NCI-H1694 treated with DMSO at 0.1 percent for 48 hours (cell line): ENCODE measurements at regions not wholly inside any gene's neighbourhood (a gene's known extent, or its start where the extent isn't known, plus 50 kb on each side); places are given as distances from the start of the nearest gene placed in this dataset.
A peak's percentile ranks its signal among the peaks of the same experiment; 100 is the strongest.
"Not testable (repeated sequence)": the region's sequence is repeated elsewhere in the genome, so short reads cannot be mapped to it uniquely, and the experiment has no call there.

Experiments
- DNase-seq: peaks from one replicate; lab custom pipeline; 2025; lab: John Stamatoyannopoulos, UW

- no peak for DNase-seq
Measured at GRCh38 chr6:93083337-93084230, 335.8 kb downstream of the EPHA7 start.

DNA sequence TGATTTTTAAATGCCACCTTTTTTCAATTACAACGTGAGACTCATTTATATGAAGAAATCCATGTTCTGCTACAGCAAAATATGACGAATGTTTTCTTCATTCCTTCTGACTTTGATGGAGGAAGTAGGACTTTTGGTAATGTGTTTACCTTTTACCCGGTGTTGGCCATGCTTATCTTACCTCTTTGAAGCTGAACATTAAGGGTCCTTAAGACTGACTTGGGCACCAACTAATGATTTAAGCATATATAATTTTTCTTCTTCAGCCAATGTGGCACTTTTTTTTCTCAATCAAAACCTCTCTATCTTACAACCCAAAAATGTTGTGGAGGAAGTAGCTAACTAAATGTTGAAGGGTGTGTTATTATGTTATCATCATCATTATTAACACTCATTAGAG is 337.5 kb downstream of the EPHA7 start:
- no peak for DNase-seq

DNA sequence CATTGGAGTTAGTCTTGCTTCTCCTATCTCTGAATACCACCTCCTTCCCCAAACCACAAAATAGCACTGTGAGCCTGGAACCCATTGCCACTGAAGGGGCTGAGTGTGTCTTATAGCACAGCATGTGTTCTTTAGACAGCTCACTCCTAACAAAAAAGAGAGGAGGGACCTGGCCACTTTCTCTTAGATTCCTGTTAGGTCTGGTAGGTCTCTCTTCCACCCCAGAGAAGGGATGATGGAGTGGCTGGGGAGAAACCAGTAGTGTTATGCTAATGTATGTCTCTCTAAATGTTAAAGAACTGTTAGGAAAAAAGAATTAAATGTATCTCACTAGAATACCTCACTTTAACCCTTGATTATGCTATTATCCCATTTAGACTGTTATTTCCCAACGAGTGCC is 340.3 kb downstream of the EPHA7 start:
- no peak for DNase-seq

GRCh38 chr6:93073811-93074210 is 345.5 kb downstream of the EPHA7 start:
- DNase-seq, result no peak

GRCh38 chr6:93069856-93070255 is 349.5 kb downstream of the EPHA7 start:
- DNase-seq, result no peak

- no peak for DNase-seq
Measured at GRCh38 chr6:93059911-93060310, 359.4 kb downstream of the EPHA7 start.

GRCh38 chr6:93057584-93057983 is 361.8 kb downstream of the EPHA7 start:
- DNase-seq, result no peak

DNA sequence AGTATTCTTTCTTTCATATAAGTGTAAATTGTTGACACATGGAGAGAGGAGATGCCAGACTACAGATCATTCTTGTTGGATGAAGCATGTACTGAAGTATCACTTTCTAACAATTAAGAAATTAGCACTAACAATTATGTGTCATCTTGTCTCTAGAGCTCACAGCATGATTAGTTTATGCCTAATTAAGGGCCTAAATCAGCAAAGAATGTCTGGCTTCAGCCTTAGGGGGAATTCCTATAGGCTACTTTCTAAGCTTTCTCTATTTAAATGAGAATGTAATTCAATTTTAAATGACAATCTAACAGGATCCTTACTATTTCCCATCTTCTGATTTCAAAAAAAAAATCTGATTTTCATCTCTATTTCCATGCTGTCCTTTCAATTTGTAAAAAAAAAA is 371.0 kb downstream of the EPHA7 start:
- DNase-seq, result no peak

GRCh38 chr6:93047033-93047432 is 372.3 kb downstream of the EPHA7 start:
- no peak for DNase-seq

DNA sequence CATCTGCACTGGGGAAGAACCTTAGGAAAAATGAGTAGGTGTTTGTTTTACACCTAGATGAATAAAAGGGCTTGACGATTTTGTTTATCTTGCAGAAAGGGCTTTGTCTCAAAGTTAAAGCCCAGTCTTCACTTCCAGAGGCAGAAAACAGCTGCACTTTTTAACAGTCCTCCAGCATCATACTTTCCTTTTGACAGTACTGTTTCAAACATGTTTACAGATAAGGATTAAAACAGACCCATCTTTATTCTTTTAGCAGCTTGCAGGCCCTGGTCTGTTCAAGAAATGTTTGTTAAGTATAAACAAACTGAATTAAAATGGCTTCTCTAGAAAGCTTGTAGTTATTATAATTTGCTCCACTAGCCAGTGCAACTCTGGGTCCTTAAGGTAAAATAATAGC is 374.2 kb downstream of the EPHA7 start:
- DNase-seq, result no peak

DNA sequence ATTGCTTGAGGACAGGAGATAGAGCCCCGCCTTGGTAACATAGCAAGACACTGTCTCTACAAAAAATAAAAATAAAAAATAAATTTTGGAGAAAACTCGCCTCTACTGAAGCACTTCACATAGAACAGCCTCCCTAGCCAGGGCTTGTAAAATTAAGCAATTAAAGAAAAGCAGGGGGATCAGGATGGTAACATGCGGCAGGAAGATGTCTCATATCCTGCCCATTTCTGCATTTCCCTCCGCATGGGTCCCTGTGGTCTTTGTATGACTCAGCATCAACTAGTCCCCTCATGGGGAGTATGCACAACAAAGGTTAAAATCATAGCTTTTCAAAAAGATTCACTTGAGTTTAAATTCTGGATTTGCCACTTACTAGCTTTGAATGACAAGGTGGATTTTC is 379.0 kb downstream of the EPHA7 start:
- DNase-seq, result no peak

DNA sequence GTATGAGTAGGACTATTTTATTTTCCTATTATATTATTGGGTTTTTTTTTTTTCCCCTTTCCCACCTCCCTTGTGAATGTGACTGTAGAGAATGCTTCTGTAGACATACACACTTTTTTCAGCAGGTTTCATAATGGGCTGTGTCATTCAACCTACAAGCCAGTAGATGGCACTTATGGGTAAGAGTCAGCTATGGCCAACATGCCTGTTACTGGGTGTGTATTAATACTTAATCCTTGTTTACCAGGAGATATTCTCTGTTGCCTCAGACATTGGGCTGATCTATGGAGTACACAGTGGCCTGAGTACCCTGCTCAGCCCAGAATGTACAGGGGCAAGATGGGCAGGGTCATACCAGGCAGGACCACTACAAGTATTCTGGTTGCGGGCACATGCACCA is 382.5 kb downstream of the EPHA7 start:
- DNase-seq, result peak; percentile 20

DNA sequence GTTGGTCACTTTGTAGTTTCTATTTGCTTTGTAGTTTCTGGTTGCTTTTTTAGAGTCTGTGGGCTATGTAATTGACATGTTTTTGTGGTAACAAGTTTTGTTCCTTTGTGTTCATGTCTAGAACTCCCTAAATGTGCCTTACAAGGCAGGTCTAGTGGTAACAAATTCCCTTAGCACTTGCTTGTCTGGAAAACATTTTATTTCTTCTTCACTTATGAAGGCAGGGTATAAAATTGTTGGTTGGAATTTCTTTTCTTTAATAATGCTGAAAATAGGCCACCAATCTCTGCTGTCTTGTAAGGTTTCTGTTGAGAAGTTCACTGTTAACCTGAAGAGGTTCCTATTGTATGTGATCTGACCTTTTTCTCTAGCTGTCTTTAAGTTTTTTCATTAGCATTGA is 383.6 kb downstream of the EPHA7 start:
- DNase-seq, result no peak

- DNase-seq, result peak; percentile 23
Measured at GRCh38 chr6:93021235-93021915, 398.0 kb downstream of the EPHA7 start.

GRCh38 chr6:93017626-93018025 is 401.7 kb downstream of the EPHA7 start:
- DNase-seq, result no peak

DNA sequence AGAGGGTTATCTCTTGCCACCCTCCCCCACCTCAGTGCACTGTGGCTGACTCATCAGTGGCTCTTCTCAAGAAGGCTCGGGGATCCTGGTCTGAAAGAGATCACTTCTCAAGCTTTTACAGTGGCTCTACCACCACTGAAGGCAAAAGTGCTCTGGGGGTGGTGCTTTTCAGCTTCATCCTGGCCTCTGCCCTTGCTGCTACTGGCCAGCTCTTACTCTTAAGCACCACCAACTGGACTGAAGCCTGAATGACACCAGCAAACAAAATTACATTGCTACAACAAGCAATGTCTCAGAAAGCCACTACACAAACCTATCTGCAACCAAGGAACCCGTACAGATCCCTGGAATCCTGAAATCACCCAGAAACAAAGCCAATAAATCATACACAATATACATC is 402.1 kb downstream of the EPHA7 start:
- DNase-seq, result no peak

DNA sequence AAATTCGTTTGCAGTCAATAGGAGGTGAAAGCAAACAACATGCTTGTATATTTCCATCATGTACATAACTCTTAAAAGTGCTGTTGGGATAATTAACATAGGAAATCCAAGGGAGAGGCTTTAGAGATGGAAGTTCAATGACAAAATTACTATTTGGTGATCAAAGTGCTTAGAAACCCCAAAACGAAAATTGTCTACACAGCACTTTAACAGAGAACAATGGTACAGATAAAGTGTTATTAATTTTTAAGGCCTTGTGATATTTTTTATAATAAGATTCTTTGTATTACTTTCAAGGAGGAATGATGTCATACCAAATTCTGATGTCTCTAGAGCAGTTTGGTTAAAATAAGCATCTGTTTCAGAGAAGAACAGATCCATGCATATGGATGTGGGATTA is 406.3 kb downstream of the EPHA7 start:
- no peak for DNase-seq

GRCh38 chr6:93008375-93008774 is 411.0 kb downstream of the EPHA7 start:
- DNase-seq, result no peak

GRCh38 chr6:92989656-92990055 is 429.7 kb downstream of the EPHA7 start:
- DNase-seq, result no peak

- DNase-seq, result no peak
Measured at GRCh38 chr6:92979281-92979680, 440.1 kb downstream of the EPHA7 start.

DNA sequence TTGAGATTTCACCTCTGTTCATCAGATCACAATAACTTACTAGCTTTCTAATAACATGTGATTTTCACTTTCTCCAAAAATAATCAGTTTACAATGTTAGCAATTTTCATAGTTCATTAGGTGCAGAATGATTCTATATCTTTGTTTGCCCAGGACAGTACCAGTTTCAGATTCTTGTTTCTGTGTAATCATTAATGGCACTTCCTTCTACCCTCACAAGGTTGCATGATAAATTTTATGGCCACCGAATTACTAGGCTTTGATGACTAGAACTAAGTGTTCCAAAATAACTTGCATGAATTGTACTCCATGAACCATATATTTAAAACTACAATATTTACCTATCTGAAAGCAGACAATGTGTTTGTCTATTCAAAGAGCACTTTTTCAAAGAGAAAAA is 442.3 kb downstream of the EPHA7 start:
- DNase-seq, result no peak

- no peak for DNase-seq
Measured at GRCh38 chr6:92967362-92967761, 452.0 kb downstream of the EPHA7 start.

GRCh38 chr6:92962846-92963245 is 456.5 kb downstream of the EPHA7 start:
- DNase-seq, result no peak

- not testable (repeated sequence) for DNase-seq
Measured at GRCh38 chr6:92952111-92952510, 467.2 kb downstream of the EPHA7 start.
